HG03469 (cell line): ENCODE measurements at regions not wholly inside any gene's neighbourhood (a gene's known extent, or its start where the extent isn't known, plus 50 kb on each side); places are given as distances from the start of the nearest gene placed in this dataset.

Experiments
- ATAC-seq: cut with Tn5 transposase; IDR thresholded peaks from one replicate; pipeline ENCODE4 v1.9.1; 2021; ENCODE audit warnings: mild to moderate bottlenecking, moderate library complexity, moderate number of reproducible peaks; ENCODE audit not compliant: unreplicated experiment

GRCh38 chr4:89556601-89557305 is 249.2 kb upstream of the GPRIN3 start:
- no peak for ATAC-seq

GRCh38 chr4:89551191-89551590 is 243.6 kb upstream of the GPRIN3 start:
- ATAC-seq: no peak

- ATAC-seq: no peak
Observed at GRCh38 chr4:89549907-89550306, 242.3 kb upstream of the GPRIN3 start.

GRCh38 chr4:89545315-89545714 is 237.7 kb upstream of the GPRIN3 start:
- no peak for ATAC-seq

GRCh38 chr4:89541998-89542397 is 234.4 kb upstream of the GPRIN3 start:
- ATAC-seq: no peak

- no peak for ATAC-seq
Observed at GRCh38 chr4:89539797-89540711, 232.5 kb upstream of the GPRIN3 start.

- no peak for ATAC-seq
Observed at GRCh38 chr4:89539374-89539773, 231.8 kb upstream of the GPRIN3 start.

GRCh38 chr4:89538886-89539285 is 231.3 kb upstream of the GPRIN3 start:
- no peak for ATAC-seq

- ATAC-seq: no peak
Observed at GRCh38 chr4:89538171-89538570, 230.6 kb upstream of the GPRIN3 start.

GRCh38 chr4:89537281-89537680 is 229.7 kb upstream of the GPRIN3 start:
- no peak for ATAC-seq

- no peak for ATAC-seq
Observed at GRCh38 chr4:89535251-89535650, 227.7 kb upstream of the GPRIN3 start.

- ATAC-seq: no peak
Observed at GRCh38 chr4:89534356-89534755, 226.8 kb upstream of the GPRIN3 start.

GRCh38 chr4:89531932-89532640 is 224.5 kb upstream of the GPRIN3 start:
- ATAC-seq: no peak

GRCh38 chr4:89528526-89529133 is 221.0 kb upstream of the GPRIN3 start:
- no peak for ATAC-seq

- no peak for ATAC-seq
Observed at GRCh38 chr4:89521826-89522225, 214.2 kb upstream of the GPRIN3 start.

- no peak for ATAC-seq
Observed at GRCh38 chr4:89519771-89520320, 212.2 kb upstream of the GPRIN3 start.

- no peak for ATAC-seq
Observed at GRCh38 chr4:89518259-89518658, 210.7 kb upstream of the GPRIN3 start.

- ATAC-seq: no peak
Observed at GRCh38 chr4:89514811-89515210, 207.2 kb upstream of the GPRIN3 start.

- no peak for ATAC-seq
Observed at GRCh38 chr4:89511776-89512175, 204.2 kb upstream of the GPRIN3 start.

GRCh38 chr4:89509708-89510281 is 202.2 kb upstream of the GPRIN3 start:
- peak; percentile 99 for ATAC-seq
